ENCODE measurements at regions not wholly inside any gene's neighbourhood (a gene's known extent, or its start where the extent isn't known, plus 50 kb on each side); places are given as distances from the start of the nearest gene placed in this dataset.
A peak's percentile ranks its signal among the peaks of the same experiment; 100 is the strongest.

DNA sequence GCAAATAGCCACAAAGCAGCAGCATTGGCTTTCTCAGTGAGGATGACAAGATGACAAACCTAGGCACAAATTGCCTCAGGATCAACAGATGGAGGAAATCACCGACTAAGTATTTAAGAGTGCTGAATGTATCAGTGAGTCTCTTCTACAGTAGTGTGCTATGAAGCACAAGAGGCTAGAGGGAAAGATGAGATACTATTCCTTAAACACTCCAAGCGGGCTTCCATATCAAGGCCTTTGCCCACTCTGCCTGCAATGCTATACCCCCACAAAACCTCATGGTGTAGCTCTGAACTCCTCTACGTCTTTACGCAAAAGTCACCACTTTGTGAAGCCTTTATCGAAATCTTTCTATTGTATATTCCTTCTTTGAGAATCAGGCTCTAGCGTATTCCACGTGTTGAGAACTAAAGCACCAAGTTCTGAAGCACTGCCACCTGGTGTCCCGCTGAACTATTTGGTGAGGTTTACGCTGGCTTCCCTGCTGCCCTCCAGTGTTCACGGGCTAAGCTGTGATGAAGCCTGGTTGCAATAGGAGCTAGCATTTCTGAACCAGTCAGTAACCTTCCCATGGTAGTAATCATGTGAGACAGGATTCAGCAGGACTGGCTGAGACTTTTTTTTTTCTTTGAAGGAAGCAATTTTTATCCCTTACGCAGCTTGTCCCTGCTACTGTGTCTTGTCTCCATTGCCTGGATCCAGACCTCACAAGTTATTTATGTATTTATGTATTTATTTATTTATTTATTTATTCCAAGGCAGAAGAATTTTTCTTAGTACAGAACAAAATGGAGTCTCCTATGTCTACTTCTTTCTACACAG, 426.5 kb upstream of the OR4E1 start (continued):
- TF ChIP-seq ZNF782 (CRISPR knock-in tag; IDR thresholded peaks at IDR 0.05; ENCODE audit: borderline replicate concordance) (no peak), DMAP1 (CRISPR knock-in tag; IDR thresholded peaks at IDR 0.05) (peak; percentile 57; the same call in 1 of the 2 replicates), MLLT10 (CRISPR knock-in tag; IDR thresholded peaks at IDR 0.05) (no peak), ZNF207 (IDR thresholded peaks at IDR 0.05; ENCODE audit: borderline replicate concordance) (no peak), NCOA2 (CRISPR knock-in tag; IDR thresholded peaks at IDR 0.05) (0 out of 2 replicates have a peak, but pooled peaks have one; percentile 26), ZFP36L2 (CRISPR knock-in tag; IDR thresholded peaks at IDR 0.05) (0 out of 2 replicates have a peak, but pooled peaks have one; percentile 63), ZNF7 (CRISPR knock-in tag; IDR thresholded peaks at IDR 0.05) (peak; percentile 31; the same call in 1 of the 2 replicates), RBAK (CRISPR knock-in tag; IDR thresholded peaks at IDR 0.05) (no peak), ZFX (CRISPR knock-in tag; IDR thresholded peaks at IDR 0.05; ENCODE audit: low read depth) (no peak), BORCS8-MEF2B (CRISPR knock-in tag; IDR thresholded peaks at IDR 0.05) (peak; percentile 70), MAZ (IDR thresholded peaks at IDR 0.05; ENCODE audit: borderline replicate concordance, low read depth, low read length) (no peak), MAZ (CRISPR knock-in tag; IDR thresholded peaks at IDR 0.05; ENCODE audit: low read depth) (no peak), ELF3 (CRISPR knock-in tag; IDR thresholded peaks at IDR 0.05) (peak; percentile 49; the same call in 1 of the 2 replicates), YEATS2 (CRISPR knock-in tag; IDR thresholded peaks at IDR 0.05; ENCODE audit: borderline replicate concordance) (peak; percentile 61; the same call in 1 of the 2 replicates), TSC22D2 (CRISPR knock-in tag; IDR thresholded peaks at IDR 0.05; ENCODE audit: borderline replicate concordance) (peak; percentile 82; the same call in 1 of the 2 replicates), TEAD3 (CRISPR knock-in tag; optimal IDR thresholded peaks at IDR 0.05; ENCODE audit: borderline replicate concordance) (peak; percentile 83), EP300 (IDR thresholded peaks at IDR 0.05; ENCODE audit: low read depth in 2 of 2, low read length in 2 of 2) (no peak), EP300 (CRISPR knock-in tag; IDR thresholded peaks at IDR 0.05; ENCODE audit: borderline replicate concordance) (no peak), ZBTB1 (CRISPR knock-in tag; IDR thresholded peaks at IDR 0.05; ENCODE audit: borderline replicate concordance) (no peak), RELA (CRISPR knock-in tag; IDR thresholded peaks at IDR 0.05) (0 out of 2 replicates have a peak, but pooled peaks have one; percentile 43), SPEN (CRISPR knock-in tag; IDR thresholded peaks at IDR 0.05; ENCODE audit: low read depth) (peak; percentile 59; the same call in 1 of the 2 replicates), KDM4B (CRISPR knock-in tag; IDR thresholded peaks at IDR 0.05) (0 out of 2 replicates have a peak, but pooled peaks have one; percentile 59), HNRNPH1 (optimal IDR thresholded peaks at IDR 0.05; ENCODE audit: low read depth, low read length) (no peak)
- TF ChIP-seq, protein P1, sequence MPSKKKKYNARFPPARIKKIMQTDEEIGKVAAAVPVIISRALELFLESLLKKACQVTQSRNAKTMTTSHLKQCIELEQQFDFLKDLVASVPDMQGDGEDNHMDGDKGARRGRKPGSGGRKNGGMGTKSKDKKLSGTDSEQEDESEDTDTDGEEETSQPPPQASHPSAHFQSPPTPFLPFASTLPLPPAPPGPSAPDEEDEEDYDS (CRISPR knock-in tag; IDR thresholded peaks at IDR 0.05) = peak; percentile 54; the same call in 1 of the 2 replicates
- TF ChIP-seq, protein P2, sequence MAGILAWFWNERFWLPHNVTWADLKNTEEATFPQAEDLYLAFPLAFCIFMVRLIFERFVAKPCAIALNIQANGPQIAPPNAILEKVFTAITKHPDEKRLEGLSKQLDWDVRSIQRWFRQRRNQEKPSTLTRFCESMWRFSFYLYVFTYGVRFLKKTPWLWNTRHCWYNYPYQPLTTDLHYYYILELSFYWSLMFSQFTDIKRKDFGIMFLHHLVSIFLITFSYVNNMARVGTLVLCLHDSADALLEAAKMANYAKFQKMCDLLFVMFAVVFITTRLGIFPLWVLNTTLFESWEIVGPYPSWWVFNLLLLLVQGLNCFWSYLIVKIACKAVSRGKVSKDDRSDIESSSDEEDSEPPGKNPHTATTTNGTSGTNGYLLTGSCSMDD (CRISPR knock-in tag; IDR thresholded peaks at IDR 0.05) = no peak
- TF ChIP-seq, protein P3, sequence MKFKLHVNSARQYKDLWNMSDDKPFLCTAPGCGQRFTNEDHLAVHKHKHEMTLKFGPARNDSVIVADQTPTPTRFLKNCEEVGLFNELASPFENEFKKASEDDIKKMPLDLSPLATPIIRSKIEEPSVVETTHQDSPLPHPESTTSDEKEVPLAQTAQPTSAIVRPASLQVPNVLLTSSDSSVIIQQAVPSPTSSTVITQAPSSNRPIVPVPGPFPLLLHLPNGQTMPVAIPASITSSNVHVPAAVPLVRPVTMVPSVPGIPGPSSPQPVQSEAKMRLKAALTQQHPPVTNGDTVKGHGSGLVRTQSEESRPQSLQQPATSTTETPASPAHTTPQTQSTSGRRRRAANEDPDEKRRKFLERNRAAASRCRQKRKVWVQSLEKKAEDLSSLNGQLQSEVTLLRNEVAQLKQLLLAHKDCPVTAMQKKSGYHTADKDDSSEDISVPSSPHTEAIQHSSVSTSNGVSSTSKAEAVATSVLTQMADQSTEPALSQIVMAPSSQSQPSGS (CRISPR knock-in tag; IDR thresholded peaks at IDR 0.05) = peak; percentile 57; the same call in 1 of the 2 replicates
- TF ChIP-seq, protein P4, sequence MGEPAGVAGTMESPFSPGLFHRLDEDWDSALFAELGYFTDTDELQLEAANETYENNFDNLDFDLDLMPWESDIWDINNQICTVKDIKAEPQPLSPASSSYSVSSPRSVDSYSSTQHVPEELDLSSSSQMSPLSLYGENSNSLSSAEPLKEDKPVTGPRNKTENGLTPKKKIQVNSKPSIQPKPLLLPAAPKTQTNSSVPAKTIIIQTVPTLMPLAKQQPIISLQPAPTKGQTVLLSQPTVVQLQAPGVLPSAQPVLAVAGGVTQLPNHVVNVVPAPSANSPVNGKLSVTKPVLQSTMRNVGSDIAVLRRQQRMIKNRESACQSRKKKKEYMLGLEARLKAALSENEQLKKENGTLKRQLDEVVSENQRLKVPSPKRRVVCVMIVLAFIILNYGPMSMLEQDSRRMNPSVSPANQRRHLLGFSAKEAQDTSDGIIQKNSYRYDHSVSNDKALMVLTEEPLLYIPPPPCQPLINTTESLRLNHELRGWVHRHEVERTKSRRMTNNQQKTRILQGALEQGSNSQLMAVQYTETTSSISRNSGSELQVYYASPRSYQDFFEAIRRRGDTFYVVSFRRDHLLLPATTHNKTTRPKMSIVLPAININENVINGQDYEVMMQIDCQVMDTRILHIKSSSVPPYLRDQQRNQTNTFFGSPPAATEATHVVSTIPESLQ (CRISPR knock-in tag; conservative IDR thresholded peaks at IDR 0.05) = 0 out of 2 replicates have a peak, but pooled peaks have one; percentile 43

Data from HepG2 (cell line).